ENCODE measurements at regions not wholly inside any gene's neighbourhood (a gene's known extent, or its start where the extent isn't known, plus 50 kb on each side); places are given as distances from the start of the nearest gene placed in this dataset.

DNA sequence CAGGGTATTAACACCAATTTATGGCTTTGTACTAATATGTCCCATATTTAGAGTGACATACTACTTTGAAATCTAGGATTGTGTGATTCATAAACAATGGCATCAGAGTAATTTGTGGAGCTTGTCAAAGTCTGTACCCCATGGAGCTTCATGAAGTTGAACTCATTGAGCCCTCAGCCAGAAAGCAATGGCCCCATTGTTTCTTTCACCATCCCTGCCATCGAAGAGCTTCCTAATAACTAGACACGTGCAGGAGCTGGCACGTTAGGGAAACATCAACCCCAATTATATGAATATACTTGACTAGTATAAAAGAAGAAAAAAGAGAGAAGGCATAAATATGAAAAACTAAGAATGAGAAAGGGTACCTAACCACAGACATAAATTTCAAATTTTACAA is 206.6 kb downstream of the CXCL12 start:
- H4K20me1 ChIP-seq (ENCODE audit: insufficient read depth) = no peaks in the 10 kb centered on the region
- no peak overlapping the region for H3K4me3 ChIP-seq (ENCODE audit: low read depth in 2 of 2, low read length in 1 of 2)
- no peaks in the 10 kb centered on the region for H3K9me3 ChIP-seq
- TF ChIP-seq MEF2A (IDR thresholded peaks at IDR 0.05; ENCODE audit: borderline replicate concordance, low read depth) (no peak), EZH2phosphoT487 (IDR thresholded peaks at IDR 0.05; ENCODE audit: borderline replicate concordance, low read depth) (no peak), NFIC (IDR thresholded peaks at IDR 0.05; ENCODE audit: borderline replicate concordance) (no peak), GABPA (IDR thresholded peaks at IDR 0.05; ENCODE audit: low read depth) (no peak)
- no peak overlapping the region for H2AFZ ChIP-seq (ENCODE audit: low read depth)
- no peaks in the 10 kb centered on the region for H3K27me3 ChIP-seq (ENCODE audit: insufficient read depth)
- WGBS (ENCODE audit: low lambda C conversion rate) = 26% methylated on average over 3 of the region's 3 CpGs
- H3F3A ChIP-seq (replicated peaks; ENCODE audit: insufficient read depth) = no peaks in the 10 kb centered on the region
- H3K27ac ChIP-seq (ENCODE audit: low read depth in 2 of 2, low read length in 1 of 2) = no peak overlapping the region
- H3K36me3 ChIP-seq (replicated peaks in 1 of 2; ENCODE audit: control insufficient read depth in 1 of 2, insufficient read depth in 2 of 2, low read length in 1 of 2) = no peaks in the 10 kb centered on the region
- ChIA-PET POLR2A (no interaction called here), CTCF (interaction anchor here (1.5 kb wide), 1 partner anchor 488 kb away, joined by 4 read pairs; no protein-coding TSS in a partner anchor)
- no peaks in the 10 kb centered on the region for H3K9me2 ChIP-seq
- no peak overlapping the region for H3K9ac ChIP-seq
- no peak for DNase-seq
- no peaks in the 10 kb centered on the region for H3K79me2 ChIP-seq (ENCODE audit: insufficient read depth)
- no peak overlapping the region for H3K4me2 ChIP-seq
- H3K4me1 ChIP-seq (ENCODE audit: control insufficient read depth in 1 of 2, insufficient read depth in 2 of 2, low read depth in 1 of 2, low read length in 1 of 2) = peaks cover 0 to 12% of the 10 kb centered on the region in 2 experiments; a peak in 2 of 4 replicates

DNA sequence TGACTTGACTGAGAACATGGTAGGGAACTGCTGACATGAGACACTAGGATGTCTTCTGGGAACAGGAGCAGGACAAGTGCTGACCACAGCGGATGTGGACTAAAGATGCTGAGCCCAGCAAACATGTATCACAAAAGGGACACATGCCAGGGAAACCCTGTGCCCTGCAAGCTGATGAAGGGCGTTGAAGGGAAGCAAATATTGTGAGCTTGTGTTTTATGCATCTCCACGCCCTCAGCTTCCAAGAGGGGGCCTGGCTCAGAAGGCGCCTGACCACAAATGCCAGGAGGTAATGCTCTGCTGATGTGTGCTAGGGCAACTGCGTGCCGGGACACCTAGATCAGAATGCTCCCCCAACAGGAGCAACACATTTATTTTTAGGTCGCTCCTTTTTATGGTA is 207.3 kb downstream of the CXCL12 start:
- WGBS (ENCODE audit: low lambda C conversion rate) = 52% methylated on average over 7 of the region's 7 CpGs
- ChIA-PET CTCF (interaction anchor here (1.5 to 1.7 kb wide), 2 partner anchors 134 to 488 kb away, joined by 4 read pairs; no protein-coding TSS in a partner anchor), POLR2A (no interaction called here)
- no peak overlapping the region for H3K4me2 ChIP-seq
- H3K4me1 ChIP-seq (ENCODE audit: control insufficient read depth in 1 of 2, insufficient read depth in 2 of 2, low read depth in 1 of 2, low read length in 1 of 2) = peaks cover 0 to 17% of the 10 kb centered on the region in 2 experiments; a peak in 2 of 4 replicates
- no peak overlapping the region for H3K4me3 ChIP-seq (ENCODE audit: low read depth in 2 of 2, low read length in 1 of 2)
- no peaks in the 10 kb centered on the region for H3K79me2 ChIP-seq (ENCODE audit: insufficient read depth)
- H3K9me3 ChIP-seq = no peaks in the 10 kb centered on the region
- TF ChIP-seq, protein P1, sequence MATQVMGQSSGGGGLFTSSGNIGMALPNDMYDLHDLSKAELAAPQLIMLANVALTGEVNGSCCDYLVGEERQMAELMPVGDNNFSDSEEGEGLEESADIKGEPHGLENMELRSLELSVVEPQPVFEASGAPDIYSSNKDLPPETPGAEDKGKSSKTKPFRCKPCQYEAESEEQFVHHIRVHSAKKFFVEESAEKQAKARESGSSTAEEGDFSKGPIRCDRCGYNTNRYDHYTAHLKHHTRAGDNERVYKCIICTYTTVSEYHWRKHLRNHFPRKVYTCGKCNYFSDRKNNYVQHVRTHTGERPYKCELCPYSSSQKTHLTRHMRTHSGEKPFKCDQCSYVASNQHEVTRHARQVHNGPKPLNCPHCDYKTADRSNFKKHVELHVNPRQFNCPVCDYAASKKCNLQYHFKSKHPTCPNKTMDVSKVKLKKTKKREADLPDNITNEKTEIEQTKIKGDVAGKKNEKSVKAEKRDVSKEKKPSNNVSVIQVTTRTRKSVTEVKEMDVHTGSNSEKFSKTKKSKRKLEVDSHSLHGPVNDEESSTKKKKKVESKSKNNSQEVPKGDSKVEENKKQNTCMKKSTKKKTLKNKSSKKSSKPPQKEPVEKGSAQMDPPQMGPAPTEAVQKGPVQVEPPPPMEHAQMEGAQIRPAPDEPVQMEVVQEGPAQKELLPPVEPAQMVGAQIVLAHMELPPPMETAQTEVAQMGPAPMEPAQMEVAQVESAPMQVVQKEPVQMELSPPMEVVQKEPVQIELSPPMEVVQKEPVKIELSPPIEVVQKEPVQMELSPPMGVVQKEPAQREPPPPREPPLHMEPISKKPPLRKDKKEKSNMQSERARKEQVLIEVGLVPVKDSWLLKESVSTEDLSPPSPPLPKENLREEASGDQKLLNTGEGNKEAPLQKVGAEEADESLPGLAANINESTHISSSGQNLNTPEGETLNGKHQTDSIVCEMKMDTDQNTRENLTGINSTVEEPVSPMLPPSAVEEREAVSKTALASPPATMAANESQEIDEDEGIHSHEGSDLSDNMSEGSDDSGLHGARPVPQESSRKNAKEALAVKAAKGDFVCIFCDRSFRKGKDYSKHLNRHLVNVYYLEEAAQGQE (IDR thresholded peaks at IDR 0.05; ENCODE audit: low read depth, low read length) = no peak
- TF ChIP-seq GATA2 (CRISPR knock-in tag; IDR thresholded peaks at IDR 0.05) (no peak), JUND (IDR thresholded peaks at IDR 0.05) (no peak), RFX5 (IDR thresholded peaks at IDR 0.05; ENCODE audit: low read length) (no peak), TEAD4 (IDR thresholded peaks at IDR 0.05; ENCODE audit: borderline replicate concordance, insufficient read depth) (no peak), FOXM1 (IDR thresholded peaks at IDR 0.05; ENCODE audit: low read depth) (no peak), RAD21 (IDR thresholded peaks at IDR 0.05; ENCODE audit: low read length) (no peak), YY1 (IDR thresholded peaks at IDR 0.05; ENCODE audit: low read depth) (no peak), SMC3 (IDR thresholded peaks at IDR 0.05; ENCODE audit: low read depth, low read length) (no peak), TCF12 (IDR thresholded peaks at IDR 0.05) (no peak), EP300 (IDR thresholded peaks at IDR 0.05; ENCODE audit: borderline replicate concordance in 1 of 2, low read depth in 1 of 2, low read length in 1 of 2) (no peak), NRF1 (IDR thresholded peaks at IDR 0.05; ENCODE audit: low read depth, low read length) (no peak), ELF1 (IDR thresholded peaks at IDR 0.05) (no peak), FOSL2 (IDR thresholded peaks at IDR 0.05; ENCODE audit: borderline replicate concordance, low read depth) (no peak)
- TF ChIP-seq, protein P2, sequence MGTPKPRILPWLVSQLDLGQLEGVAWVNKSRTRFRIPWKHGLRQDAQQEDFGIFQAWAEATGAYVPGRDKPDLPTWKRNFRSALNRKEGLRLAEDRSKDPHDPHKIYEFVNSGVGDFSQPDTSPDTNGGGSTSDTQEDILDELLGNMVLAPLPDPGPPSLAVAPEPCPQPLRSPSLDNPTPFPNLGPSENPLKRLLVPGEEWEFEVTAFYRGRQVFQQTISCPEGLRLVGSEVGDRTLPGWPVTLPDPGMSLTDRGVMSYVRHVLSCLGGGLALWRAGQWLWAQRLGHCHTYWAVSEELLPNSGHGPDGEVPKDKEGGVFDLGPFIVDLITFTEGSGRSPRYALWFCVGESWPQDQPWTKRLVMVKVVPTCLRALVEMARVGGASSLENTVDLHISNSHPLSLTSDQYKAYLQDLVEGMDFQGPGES (IDR thresholded peaks at IDR 0.05; ENCODE audit: low read depth, low read length) = no peak
- TF ChIP-seq, protein P3, sequence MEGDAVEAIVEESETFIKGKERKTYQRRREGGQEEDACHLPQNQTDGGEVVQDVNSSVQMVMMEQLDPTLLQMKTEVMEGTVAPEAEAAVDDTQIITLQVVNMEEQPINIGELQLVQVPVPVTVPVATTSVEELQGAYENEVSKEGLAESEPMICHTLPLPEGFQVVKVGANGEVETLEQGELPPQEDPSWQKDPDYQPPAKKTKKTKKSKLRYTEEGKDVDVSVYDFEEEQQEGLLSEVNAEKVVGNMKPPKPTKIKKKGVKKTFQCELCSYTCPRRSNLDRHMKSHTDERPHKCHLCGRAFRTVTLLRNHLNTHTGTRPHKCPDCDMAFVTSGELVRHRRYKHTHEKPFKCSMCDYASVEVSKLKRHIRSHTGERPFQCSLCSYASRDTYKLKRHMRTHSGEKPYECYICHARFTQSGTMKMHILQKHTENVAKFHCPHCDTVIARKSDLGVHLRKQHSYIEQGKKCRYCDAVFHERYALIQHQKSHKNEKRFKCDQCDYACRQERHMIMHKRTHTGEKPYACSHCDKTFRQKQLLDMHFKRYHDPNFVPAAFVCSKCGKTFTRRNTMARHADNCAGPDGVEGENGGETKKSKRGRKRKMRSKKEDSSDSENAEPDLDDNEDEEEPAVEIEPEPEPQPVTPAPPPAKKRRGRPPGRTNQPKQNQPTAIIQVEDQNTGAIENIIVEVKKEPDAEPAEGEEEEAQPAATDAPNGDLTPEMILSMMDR (IDR thresholded peaks at IDR 0.05) = no peak
- TF ChIP-seq, protein P4, sequence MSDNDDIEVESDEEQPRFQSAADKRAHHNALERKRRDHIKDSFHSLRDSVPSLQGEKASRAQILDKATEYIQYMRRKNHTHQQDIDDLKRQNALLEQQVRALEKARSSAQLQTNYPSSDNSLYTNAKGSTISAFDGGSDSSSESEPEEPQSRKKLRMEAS (IDR thresholded peaks at IDR 0.05; ENCODE audit: low read depth) = no peak
- TF ChIP-seq, protein P5, sequence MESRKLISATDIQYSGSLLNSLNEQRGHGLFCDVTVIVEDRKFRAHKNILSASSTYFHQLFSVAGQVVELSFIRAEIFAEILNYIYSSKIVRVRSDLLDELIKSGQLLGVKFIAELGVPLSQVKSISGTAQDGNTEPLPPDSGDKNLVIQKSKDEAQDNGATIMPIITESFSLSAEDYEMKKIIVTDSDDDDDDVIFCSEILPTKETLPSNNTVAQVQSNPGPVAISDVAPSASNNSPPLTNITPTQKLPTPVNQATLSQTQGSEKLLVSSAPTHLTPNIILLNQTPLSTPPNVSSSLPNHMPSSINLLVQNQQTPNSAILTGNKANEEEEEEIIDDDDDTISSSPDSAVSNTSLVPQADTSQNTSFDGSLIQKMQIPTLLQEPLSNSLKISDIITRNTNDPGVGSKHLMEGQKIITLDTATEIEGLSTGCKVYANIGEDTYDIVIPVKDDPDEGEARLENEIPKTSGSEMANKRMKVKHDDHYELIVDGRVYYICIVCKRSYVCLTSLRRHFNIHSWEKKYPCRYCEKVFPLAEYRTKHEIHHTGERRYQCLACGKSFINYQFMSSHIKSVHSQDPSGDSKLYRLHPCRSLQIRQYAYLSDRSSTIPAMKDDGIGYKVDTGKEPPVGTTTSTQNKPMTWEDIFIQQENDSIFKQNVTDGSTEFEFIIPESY (IDR thresholded peaks at IDR 0.05; ENCODE audit: borderline replicate concordance, low read depth) = no peak
- H3K9me2 ChIP-seq = no peaks in the 10 kb centered on the region
- H3F3A ChIP-seq (replicated peaks; ENCODE audit: insufficient read depth) = no peaks in the 10 kb centered on the region
- no peaks in the 10 kb centered on the region for H3K36me3 ChIP-seq (replicated peaks in 1 of 2; ENCODE audit: control insufficient read depth in 1 of 2, insufficient read depth in 2 of 2, low read length in 1 of 2)
- H2AFZ ChIP-seq (ENCODE audit: low read depth) = no peak overlapping the region
- no peaks in the 10 kb centered on the region for H4K20me1 ChIP-seq (ENCODE audit: insufficient read depth)
- H3K27me3 ChIP-seq (ENCODE audit: insufficient read depth) = no peaks in the 10 kb centered on the region
- no peak for DNase-seq
- H3K27ac ChIP-seq (ENCODE audit: low read depth in 2 of 2, low read length in 1 of 2) = no peak overlapping the region
- H3K9ac ChIP-seq = no peak overlapping the region
